Keratinocyte (primary cell): ENCODE measurements at regions not wholly inside any gene's neighbourhood (a gene's known extent, or its start where the extent isn't known, plus 50 kb on each side); places are given as distances from the start of the nearest gene placed in this dataset.

ENCODE experiments used
- DNase-seq: peaks from one replicate; pipeline ENCODE4 v3.0.0-alpha.2; 2011; ENCODE audit warnings: low read depth, missing footprints, low spot score
- FAIRE-seq: peaks from 2 replicates; lab custom pipeline; 2011; peaks lifted over from hg19 to GRCh38; lab: Jason Lieb, UNC
- H2AFZ ChIP-seq: 2 replicates; pipeline ENCODE4 v1.6.0; 2012; ENCODE audit warnings: low read length, control low read depth, inconsistent platforms; ENCODE audit not compliant: control insufficient read depth
- H3K27ac ChIP-seq: 2 replicates; pipeline ENCODE4 v1.5.1; 2011; ENCODE audit warnings: low read length; ENCODE audit not compliant: control insufficient read depth, insufficient read depth
- H3K27me3 ChIP-seq: 3 replicates; pipeline ENCODE4 v1.6.0; 2011; ENCODE audit warnings: low read length; ENCODE audit not compliant: control insufficient read depth, insufficient read depth; ENCODE audit errors: extremely low read depth
- H3K36me3 ChIP-seq, 2 experiments: 2 replicates in 1 of 2; 3 replicates in 1 of 2; pipeline ENCODE4 v1.5.1; 2011; ENCODE audit warnings: low read length in 2 of 2, mild to moderate bottlenecking in 1 of 2; ENCODE audit not compliant: control insufficient read depth in 2 of 2, insufficient read depth in 2 of 2; ENCODE audit errors: extremely low read depth in 1 of 2
- H3K4me1 ChIP-seq: 3 replicates; pipeline ENCODE4 v1.5.1; 2011; ENCODE audit warnings: low read length; ENCODE audit not compliant: control insufficient read depth, insufficient read depth; ENCODE audit errors: extremely low read depth
- H3K4me2 ChIP-seq: 3 replicates; pipeline ENCODE4 v1.6.0; 2011; ENCODE audit warnings: low read depth, low read length; ENCODE audit not compliant: control insufficient read depth, insufficient read depth; ENCODE audit errors: extremely low read depth
- H3K4me3 ChIP-seq, 3 experiments: fragments of 200-600 bp in 1 of 3; sonication (generic) in 1 of 3; 2 replicates in 2 of 3; 3 replicates in 1 of 3; pipeline ENCODE4 v1.5.1; 2011 to 2016; ENCODE audit warnings: low read length in 3 of 3, mild to moderate bottlenecking in 3 of 3, control low read depth in 2 of 3, inconsistent platforms in 1 of 3, low read depth in 1 of 3, mixed read lengths in 1 of 3, mixed run types in 1 of 3, moderate library complexity in 1 of 3; ENCODE audit not compliant: control insufficient read depth in 2 of 3, insufficient read depth in 2 of 3; ENCODE audit errors: extremely low read depth in 1 of 3
- H3K79me2 ChIP-seq: 2 replicates; pipeline ENCODE4 v1.6.0; 2012; ENCODE audit warnings: low read length; ENCODE audit not compliant: control insufficient read depth, insufficient read depth
- H3K9ac ChIP-seq: 3 replicates; pipeline ENCODE4 v1.6.0; 2011; ENCODE audit warnings: low read length; ENCODE audit not compliant: control insufficient read depth, insufficient read depth; ENCODE audit errors: extremely low read depth
- H3K9me1 ChIP-seq: 3 replicates; pipeline ENCODE4 v1.6.0; 2011; ENCODE audit warnings: low read length; ENCODE audit not compliant: control insufficient read depth, insufficient read depth; ENCODE audit errors: extremely low read depth
- H3K9me3 ChIP-seq: 2 replicates; pipeline ENCODE4 v1.5.1; 2012; ENCODE audit warnings: low read depth, low read length; ENCODE audit not compliant: control insufficient read depth
- H4K20me1 ChIP-seq: 3 replicates; pipeline ENCODE4 v1.6.0; 2011; ENCODE audit warnings: low read length; ENCODE audit not compliant: control insufficient read depth, insufficient read depth; ENCODE audit errors: extremely low read depth
- CTCF ChIP-seq, 3 experiments: IDR thresholded peaks in 1 of 3; conservative IDR thresholded peaks in 1 of 3; optimal IDR thresholded peaks in 1 of 3; 2 replicates in 2 of 3; 3 replicates in 1 of 3; pipeline versions ENCODE3 to v1.5.1; 2011; ENCODE audit warnings: low read length in 3 of 3, mild to moderate bottlenecking in 3 of 3, moderate library complexity in 2 of 3, control low read depth in 1 of 3, inconsistent platforms in 1 of 3; ENCODE audit not compliant: insufficient read depth in 2 of 3; ENCODE audit errors: extremely low read depth in 1 of 3
- EZH2 ChIP-seq: IDR thresholded peaks from one replicate; pipeline ENCODE4 v1.6.1; 2012; ENCODE audit warnings: inconsistent platforms, mild to moderate bottlenecking, low read length, moderate library complexity
- dilution Hi-C: fragments of 300-500 bp; cut with MboI; formaldehyde crosslinking; loops from one replicate; pipeline ENCODE4 v1.7.0; 2020; ENCODE audit warnings: low sequenced_read_pairs; ENCODE audit not compliant: extremely low pct_ligation_motif_present

DNA sequence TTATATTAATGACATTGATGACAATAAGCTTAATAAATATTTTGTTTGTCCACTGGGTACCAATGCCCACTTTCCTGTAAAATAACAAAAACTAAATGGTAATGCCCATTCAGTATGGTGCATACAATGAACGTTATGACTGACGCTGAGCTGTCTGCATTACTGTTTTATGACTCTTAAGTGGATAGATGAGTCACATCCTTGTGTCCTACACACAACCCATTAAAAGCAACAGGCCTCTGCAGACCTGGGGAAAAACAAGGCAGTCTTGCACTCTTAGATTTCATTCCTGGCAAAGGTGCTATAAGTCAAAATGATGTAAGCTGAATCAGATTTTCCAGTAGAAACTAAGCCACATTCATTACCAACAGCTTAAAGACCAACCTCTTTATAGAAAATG lies 176.3 kb upstream of the TMEM45B start:
- H3K27ac ChIP-seq = peak overlapping the region; percentile 88
- no peaks in the 10 kb centered on the region for H3K9me1 ChIP-seq
- no peaks in the 10 kb centered on the region for H3K9me3 ChIP-seq
- H3K36me3 ChIP-seq = no peaks in the 10 kb centered on the region
- no peaks in the 10 kb centered on the region for H4K20me1 ChIP-seq
- H3K9ac ChIP-seq = peak overlapping the region; percentile 11
- TF ChIP-seq EZH2 = no peak
- H2AFZ ChIP-seq = no peak overlapping the region
- no peaks in the 10 kb centered on the region for H3K79me2 ChIP-seq
- peak overlapping the region; percentile 37 for H3K4me2 ChIP-seq
- FAIRE-seq (peak; percentile 90), DNase-seq (peak; percentile 99)
- H3K27me3 ChIP-seq = no peaks in the 10 kb centered on the region
- dilution Hi-C loops = no loop called here
- H3K4me3 ChIP-seq = no peak overlapping the region
- H3K4me1 ChIP-seq = peaks cover 75% of the 10 kb centered on the region

GRCh38 chr11:129640671-129641070 lies 175.0 kb upstream of the TMEM45B start:
- no peaks in the 10 kb centered on the region for H4K20me1 ChIP-seq
- H3K9ac ChIP-seq = peak overlapping the region; percentile 31
- peak overlapping the region; percentile 21 for H2AFZ ChIP-seq
- H3K27me3 ChIP-seq = no peaks in the 10 kb centered on the region
- H3K36me3 ChIP-seq = no peaks in the 10 kb centered on the region
- no peak overlapping the region for H3K4me2 ChIP-seq
- H3K4me1 ChIP-seq = peaks cover 75% of the 10 kb centered on the region
- dilution Hi-C loops = no loop called here
- no peaks in the 10 kb centered on the region for H3K9me3 ChIP-seq
- H3K4me3 ChIP-seq = no peak overlapping the region
- H3K27ac ChIP-seq = peak overlapping the region; percentile 88
- H3K79me2 ChIP-seq = no peaks in the 10 kb centered on the region
- no peak for TF ChIP-seq EZH2
- no peak for TF ChIP-seq CTCF (optimal IDR thresholded peaks at IDR 0.05 in 1 of 3, IDR thresholded peaks at IDR 0.05 in 1 of 3, conservative IDR thresholded peaks at IDR 0.05 in 1 of 3; ENCODE audit: extremely low read depth in 1 of 3, insufficient read depth in 2 of 3, low read length in 3 of 3)
- no peak for DNase-seq
- peak; percentile 69 for FAIRE-seq
- H3K9me1 ChIP-seq = no peaks in the 10 kb centered on the region
